ENCODE measurements at regions not wholly inside any gene's neighbourhood (a gene's known extent, or its start where the extent isn't known, plus 50 kb on each side); places are given as distances from the start of the nearest gene placed in this dataset.
"Not testable (repeated sequence)": the region's sequence is repeated elsewhere in the genome, so short reads cannot be mapped to it uniquely, and the experiment has no call there.

DNA sequence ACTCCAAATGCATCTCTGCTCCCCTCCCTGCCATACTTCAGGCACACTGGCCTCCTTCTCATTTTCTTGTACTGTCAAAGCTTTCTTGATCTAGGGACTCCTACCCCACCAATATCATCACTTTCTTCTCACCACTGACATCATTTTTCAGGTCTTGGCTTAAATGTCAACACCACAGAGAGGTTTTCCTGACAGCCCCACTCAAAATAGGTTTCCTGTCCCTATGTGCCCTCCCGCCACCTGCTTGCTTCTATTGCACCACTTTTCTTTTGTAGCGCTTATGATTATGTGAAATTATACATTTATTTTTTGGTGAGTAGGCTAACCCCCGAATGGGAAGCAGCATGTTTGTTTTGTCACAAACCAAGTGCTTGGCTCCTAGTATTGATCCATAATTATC, 164.6 kb downstream of the NDFIP2 start:
- DNase-seq, result no peak

DNA sequence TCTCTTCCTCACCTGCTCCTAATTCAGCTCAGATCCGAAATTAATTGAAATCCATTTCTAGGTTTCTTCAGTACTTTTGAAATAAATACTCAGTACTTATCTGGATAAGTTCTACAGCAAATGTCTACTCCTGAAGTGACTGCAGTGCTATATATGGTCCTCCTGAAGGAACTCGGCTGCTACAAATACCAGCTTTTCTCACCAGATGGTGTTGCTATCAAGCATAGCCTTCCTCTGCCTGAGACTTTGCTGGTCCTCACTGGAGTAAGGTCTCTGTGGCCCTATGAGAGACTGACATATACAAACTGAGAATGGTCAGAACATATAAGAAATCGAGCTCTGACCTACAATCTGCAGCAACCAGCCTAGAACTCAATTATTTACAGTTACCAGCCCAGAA, 161.6 kb downstream of the NDFIP2 start:
- DNase-seq, result no peak

DNA sequence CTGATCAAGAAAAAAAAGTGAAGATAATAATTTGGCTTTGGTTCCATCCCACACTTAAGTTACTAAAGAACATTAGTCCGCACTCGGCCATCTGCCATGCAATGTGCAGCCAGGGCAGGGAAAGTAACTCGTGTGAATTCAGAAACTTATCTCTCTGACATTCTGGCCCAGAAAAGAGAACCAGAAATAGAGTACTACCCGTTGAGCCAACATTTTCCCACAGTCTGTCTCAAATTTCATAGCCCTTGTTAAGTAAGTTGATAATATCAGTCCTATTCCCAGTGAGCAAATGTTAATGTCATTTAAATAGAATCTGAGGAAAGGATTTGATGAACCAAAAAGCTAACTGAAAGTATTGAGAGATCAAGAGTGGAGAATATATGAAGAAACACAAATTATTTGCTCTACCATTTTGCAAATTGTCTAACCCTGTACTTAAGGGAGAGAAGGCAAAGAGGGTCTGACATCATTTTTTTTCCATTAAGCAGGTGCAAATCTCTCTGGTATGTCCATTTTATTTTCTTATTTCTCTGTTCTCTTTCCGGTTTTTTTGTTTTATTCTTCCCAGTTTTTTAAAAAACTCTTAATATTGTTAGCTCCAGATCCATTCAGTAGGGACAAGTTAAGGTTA, 156.3 kb downstream of the NDFIP2 start:
- no peak for DNase-seq

DNA sequence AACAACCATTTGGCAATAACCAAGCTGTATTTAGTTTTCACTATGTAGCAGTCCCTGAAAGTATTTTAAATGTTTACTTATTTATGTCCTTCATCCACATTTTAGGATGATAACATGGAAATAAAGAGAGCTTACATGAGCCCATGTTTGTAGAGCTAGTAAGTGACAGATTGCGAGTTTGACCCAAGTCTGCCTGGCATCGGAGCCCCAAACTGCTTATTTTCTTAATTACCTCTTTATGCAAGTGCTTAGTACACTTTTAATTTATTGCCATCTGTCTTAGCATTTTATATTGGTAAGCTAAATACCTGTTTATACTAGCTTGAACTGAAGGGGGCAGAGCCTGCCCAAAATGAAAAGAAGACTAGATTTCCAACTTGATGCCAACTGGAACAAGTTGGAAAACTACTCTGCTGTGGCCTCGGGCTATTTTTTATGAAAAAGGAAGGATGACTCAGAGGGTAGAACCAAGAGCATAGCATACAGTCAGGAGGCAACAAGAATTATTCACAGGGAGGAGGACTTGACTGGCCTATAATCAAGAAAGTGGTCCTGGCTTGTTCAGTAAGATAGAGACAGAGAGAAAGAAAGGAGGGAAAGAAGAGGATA, 150.2 kb downstream of the NDFIP2 start:
- no peak for DNase-seq

DNA sequence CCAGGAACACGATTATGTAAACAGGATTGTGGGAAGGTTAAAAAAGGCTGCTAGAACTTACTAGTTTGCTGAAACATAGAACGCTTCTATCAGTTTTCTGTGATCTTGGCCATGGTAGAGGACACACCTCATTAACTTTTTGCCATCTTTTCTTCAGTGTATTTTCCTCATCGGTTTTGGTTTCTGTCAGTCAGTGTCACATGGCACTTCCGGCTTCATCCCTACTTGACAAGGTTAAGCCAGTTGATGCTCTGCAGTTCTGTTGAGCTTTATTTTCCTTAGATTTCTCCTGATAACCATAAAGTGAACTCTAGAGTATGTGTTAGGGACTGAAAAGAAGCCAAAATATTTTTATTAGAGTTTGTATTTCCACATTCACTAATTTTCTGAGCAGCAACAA, 147.5 kb downstream of the NDFIP2 start:
- no peak for DNase-seq

DNA sequence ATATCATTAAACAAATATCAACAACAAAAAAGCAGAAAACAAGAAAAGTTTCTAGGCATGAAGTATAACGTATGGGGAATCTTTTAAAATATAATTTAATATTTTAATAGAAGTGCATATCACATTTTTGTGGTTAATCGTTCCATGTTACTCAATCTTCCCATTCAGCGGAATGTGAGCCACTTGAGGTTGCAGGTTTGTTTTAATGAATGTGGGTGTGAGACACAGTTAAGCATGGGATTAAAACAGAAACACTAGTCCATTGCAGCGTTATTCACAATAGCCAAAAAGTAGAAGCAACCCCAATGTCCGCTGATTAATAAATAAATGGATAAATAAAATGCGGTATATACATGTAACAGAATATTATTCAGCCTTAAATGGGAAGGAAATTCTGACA, 146.0 kb downstream of the NDFIP2 start:
- no peak for DNase-seq

DNA sequence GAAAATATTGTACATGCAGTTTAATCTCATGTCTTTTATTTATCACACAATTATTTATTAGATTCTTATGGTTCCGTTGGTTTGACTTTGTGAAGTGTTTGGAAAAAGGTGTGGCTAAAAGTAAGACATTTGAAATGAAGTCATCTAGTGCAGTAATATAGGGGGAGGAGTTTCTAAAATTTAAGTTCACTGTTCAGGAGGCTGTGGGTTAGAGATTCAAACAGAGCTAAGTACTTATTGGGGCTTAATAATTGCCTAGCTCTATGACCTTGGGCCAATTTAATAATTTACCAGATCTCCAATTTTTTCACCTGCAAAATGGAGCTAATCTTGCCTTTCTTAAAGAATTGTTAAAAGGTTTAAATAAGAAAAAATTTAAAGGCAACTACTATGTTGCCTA, 144.6 kb downstream of the NDFIP2 start:
- no peak for DNase-seq

DNA sequence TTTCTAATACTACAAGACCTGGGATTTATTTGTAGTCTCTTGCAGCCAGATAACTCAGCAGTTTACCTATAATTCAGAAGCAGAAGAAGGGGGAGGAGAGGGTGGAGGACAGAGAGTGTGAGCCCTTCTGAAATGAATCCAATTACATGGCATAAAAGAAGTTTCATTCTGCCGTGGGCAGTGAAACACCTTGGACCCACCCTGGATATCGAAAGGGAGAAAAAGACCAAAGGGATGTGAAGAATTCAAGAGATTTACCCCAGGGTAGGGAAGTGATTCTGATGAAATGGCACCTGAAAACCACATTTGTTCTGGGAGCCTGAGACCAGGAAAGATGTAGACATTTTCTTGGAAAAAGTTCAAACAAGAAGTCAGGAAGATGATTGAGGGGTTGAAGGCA, 140.9 kb downstream of the NDFIP2 start:
- DNase-seq, result no peak

DNA sequence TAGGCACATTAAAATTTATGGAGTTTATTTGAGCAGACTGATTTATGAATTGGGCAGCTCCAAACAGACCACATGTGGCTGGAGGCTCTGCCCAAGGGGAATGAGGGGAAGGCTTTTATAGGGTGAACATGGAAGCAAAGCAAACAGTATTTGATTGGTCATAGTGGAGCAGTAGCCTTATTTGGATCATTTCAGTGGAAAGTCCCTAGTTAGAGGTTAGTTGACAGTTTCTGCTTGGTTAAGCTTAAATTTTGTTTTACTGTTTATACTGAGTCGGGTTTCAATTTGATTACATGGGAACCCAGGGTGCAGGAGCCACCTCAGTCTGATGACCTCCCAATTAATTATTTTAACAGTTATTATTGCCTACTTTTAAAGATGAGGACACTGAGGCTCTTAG, 140.5 kb downstream of the NDFIP2 start:
- no peak for DNase-seq

DNA sequence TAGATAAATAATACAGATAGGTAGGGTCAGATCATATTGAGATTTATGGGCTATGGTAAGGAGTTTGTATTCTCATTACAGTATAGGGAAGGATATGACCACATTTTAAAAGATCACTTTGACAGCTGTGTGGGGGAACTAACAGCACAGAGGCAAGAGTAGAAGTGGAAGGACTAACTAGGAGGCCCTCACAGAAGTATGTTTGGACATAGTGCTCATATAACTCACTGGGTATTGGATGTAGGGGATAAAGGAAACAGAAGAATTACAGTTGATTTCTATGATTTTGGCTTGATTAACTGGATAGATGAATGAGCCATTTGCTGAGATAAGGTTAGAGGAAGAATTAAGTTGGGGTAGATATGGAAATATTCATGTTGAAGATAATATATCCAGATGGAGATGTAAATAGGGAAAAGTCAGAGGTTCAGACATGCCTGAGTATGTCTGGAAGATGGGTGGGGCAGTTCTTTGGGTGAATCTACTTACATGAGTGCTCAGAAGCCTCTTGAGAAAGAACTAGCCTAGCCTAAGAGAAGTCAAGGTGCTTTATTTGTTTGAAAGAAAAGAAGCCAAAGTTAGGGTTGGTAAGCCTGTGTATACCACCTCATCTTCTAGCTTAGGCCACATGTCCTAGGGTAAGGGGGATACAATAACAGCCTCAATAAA, 133.4 kb downstream of the NDFIP2 start:
- no peak for DNase-seq

DNA sequence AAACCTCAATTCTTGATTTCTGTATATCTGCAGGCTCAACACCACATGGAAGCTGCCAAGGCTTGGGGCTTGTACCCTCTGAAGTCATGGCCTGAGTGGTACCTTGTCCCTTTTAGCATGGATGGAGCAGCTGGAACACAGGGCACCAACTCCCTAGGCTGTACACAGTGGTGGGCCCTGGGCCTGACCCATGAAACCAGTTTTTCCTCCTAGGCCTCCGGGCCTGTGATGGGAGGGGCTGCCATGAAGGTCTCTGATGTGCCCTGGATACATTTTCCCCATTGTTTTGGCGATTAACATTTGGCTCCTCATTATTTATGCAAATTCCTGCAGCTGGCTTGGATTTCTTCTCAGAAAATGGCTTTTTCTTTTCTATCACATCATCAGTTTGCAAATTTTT, 131.6 kb downstream of the NDFIP2 start:
- no peak for DNase-seq

DNA sequence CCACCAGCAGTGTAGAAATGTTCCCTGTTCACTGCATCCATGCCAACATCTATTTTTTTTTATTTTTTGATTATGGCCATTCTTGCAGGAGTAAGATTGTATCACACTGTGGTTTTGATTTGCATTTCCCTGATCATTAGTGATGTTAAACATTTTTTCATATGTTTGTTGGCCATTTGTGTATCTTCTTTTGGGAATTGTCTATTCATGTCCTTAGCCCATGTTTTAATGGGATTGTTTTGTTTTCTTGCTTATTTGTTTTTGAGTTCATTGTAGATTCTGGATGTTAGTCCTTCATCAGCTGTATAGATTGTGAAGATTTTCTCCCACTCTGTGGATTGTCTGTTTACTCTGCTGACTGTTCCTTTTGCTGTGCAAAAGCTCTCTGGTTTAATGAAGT, 126.9 kb downstream of the NDFIP2 start:
- DNase-seq, result not testable (repeated sequence)

All from activated CD4-positive, alpha-beta T cell treated with anti-CD3 and anti-CD28 coated beads, Interleukin-2, Interleukin-6, amounts not matched to agents 100 ng/mL and 50 ng/mL, durations not matched to agents 16 hours and 8 hours (primary cell).